GM23248 (cell line): ENCODE measurements at regions not wholly inside any gene's neighbourhood (a gene's known extent, or its start where the extent isn't known, plus 50 kb on each side); places are given as distances from the start of the nearest gene placed in this dataset.

ENCODE experiments used
- DNase-seq: peaks from one replicate; pipeline ENCODE4 v3.0.0-alpha.2; 2015
- H2AFZ ChIP-seq: fragments of 200-600 bp; sonication (generic); 2 replicates; pipeline ENCODE4 v1.6.1; 2016; ENCODE audit warnings: antibody characterized with exemption
- H3F3A ChIP-seq: fragments of 200-600 bp; sonication (generic); 2 replicates; pipeline ENCODE4 v1.6.1; 2016; ENCODE audit warnings: mild to moderate bottlenecking, antibody characterized with exemption, mixed run types; ENCODE audit not compliant: insufficient read depth
- H3K27ac ChIP-seq: fragments of 200-600 bp; sonication (generic); 2 replicates; pipeline ENCODE4 v1.5.1; 2016; ENCODE audit warnings: mild to moderate bottlenecking
- H3K27me3 ChIP-seq: fragments of 200-600 bp; sonication (generic); replicated peaks from 2 replicates; pipeline ENCODE4 v1.6.1; 2016; ENCODE audit warnings: mild to moderate bottlenecking; ENCODE audit not compliant: insufficient read depth
- H3K36me3 ChIP-seq: fragments of 200-600 bp; sonication (generic); 2 replicates; pipeline ENCODE4 v1.6.1; 2016; ENCODE audit warnings: low read depth, mild to moderate bottlenecking
- H3K4me1 ChIP-seq: fragments of 200-600 bp; sonication (generic); 2 replicates; pipeline ENCODE4 v1.6.1; 2016; ENCODE audit warnings: mild to moderate bottlenecking; ENCODE audit not compliant: insufficient read depth
- H3K4me2 ChIP-seq: fragments of 200-600 bp; sonication (generic); one replicate; pipeline ENCODE4 v1.6.1; 2016; ENCODE audit warnings: mild to moderate bottlenecking; ENCODE audit not compliant: unreplicated experiment
- H3K4me3 ChIP-seq: fragments of 200-600 bp; sonication (generic); 2 replicates; pipeline ENCODE4 v1.5.1; 2016; ENCODE audit warnings: mild to moderate bottlenecking
- H3K79me2 ChIP-seq: fragments of 200-600 bp; sonication (generic); 2 replicates; pipeline ENCODE4 v1.6.1; 2016; ENCODE audit warnings: mild to moderate bottlenecking; ENCODE audit not compliant: insufficient read depth
- H3K9ac ChIP-seq: fragments of 200-600 bp; sonication (generic); 2 replicates; pipeline ENCODE4 v1.6.1; 2016; ENCODE audit warnings: mild to moderate bottlenecking
- H3K9me2 ChIP-seq: fragments of 200-600 bp; sonication (generic); 2 replicates; pipeline ENCODE4 v1.6.1; 2016; ENCODE audit warnings: mixed run types, mild to moderate bottlenecking, moderate library complexity; ENCODE audit not compliant: insufficient read depth
- H3K9me3 ChIP-seq: fragments of 200-600 bp; sonication (generic); one replicate; pipeline ENCODE4 v1.6.1; 2017; ENCODE audit warnings: low read depth
- H4K20me1 ChIP-seq: fragments of 200-600 bp; sonication (generic); 2 replicates; pipeline ENCODE4 v1.6.0; 2016; ENCODE audit not compliant: insufficient read depth
- EZH2 ChIP-seq: fragments of 200-600 bp; sonication (generic); IDR thresholded peaks from 2 replicates; pipeline ENCODE4 v1.6.1; 2018; ENCODE audit warnings: antibody characterized with exemption, mild to moderate bottlenecking; ENCODE audit not compliant: insufficient read depth, poor library complexity, severe bottlenecking
- EZH2phosphoT487 ChIP-seq: fragments of 200-600 bp; sonication (generic); IDR thresholded peaks from 2 replicates; pipeline ENCODE4 v1.6.1; 2018; ENCODE audit warnings: antibody characterized with exemption, moderate library complexity, mild to moderate bottlenecking, low read depth; ENCODE audit not compliant: insufficient read depth
- WGBS, 2 experiments: methylation state at CpG; one replicate each; pipeline ENCODE4 v1.1.6; 2015 to 2017; ENCODE audit warnings: low lambda C conversion rate in 2 of 2, low coverage in 1 of 2; ENCODE audit errors: missing lambda C conversion rate in 2 of 2; 5-methylcytosine and 5-hydroxymethylcytosine counted together
- in situ Hi-C: fragments of 300-500 bp; cut with MboI; formaldehyde crosslinking; loops from 2 replicates; pipeline ENCODE4 v1.15.0; 2020

- Histone ChIP-seq H3K4me3 (no peak overlapping the region), H3F3A (no peaks in the 10 kb centered on the region), H3K36me3 (no peaks in the 10 kb centered on the region), H3K79me2 (no peaks in the 10 kb centered on the region), H2AFZ (no peak overlapping the region), H3K4me1 (no peaks in the 10 kb centered on the region), H3K9me2 (no peaks in the 10 kb centered on the region), H3K27ac (no peak overlapping the region), H3K9me3 (no peaks in the 10 kb centered on the region), H3K4me2 (no peak overlapping the region), H3K9ac (no peak overlapping the region), H4K20me1 (no peaks in the 10 kb centered on the region), H3K27me3 (no peaks in the 10 kb centered on the region)
- DNase-seq, result no peak
- no peak for TF ChIP-seq EZH2phosphoT487
- TF ChIP-seq EZH2, result no peak
- WGBS, 2 experiments, result 21 to 27% methylated on average over 2 of the region's 2 CpGs
- in situ Hi-C loops, result no loop called here
These were observed 579.6 kb downstream of the DIAPH3 start for GRCh38 chr13:59584101-59584500.

DNA sequence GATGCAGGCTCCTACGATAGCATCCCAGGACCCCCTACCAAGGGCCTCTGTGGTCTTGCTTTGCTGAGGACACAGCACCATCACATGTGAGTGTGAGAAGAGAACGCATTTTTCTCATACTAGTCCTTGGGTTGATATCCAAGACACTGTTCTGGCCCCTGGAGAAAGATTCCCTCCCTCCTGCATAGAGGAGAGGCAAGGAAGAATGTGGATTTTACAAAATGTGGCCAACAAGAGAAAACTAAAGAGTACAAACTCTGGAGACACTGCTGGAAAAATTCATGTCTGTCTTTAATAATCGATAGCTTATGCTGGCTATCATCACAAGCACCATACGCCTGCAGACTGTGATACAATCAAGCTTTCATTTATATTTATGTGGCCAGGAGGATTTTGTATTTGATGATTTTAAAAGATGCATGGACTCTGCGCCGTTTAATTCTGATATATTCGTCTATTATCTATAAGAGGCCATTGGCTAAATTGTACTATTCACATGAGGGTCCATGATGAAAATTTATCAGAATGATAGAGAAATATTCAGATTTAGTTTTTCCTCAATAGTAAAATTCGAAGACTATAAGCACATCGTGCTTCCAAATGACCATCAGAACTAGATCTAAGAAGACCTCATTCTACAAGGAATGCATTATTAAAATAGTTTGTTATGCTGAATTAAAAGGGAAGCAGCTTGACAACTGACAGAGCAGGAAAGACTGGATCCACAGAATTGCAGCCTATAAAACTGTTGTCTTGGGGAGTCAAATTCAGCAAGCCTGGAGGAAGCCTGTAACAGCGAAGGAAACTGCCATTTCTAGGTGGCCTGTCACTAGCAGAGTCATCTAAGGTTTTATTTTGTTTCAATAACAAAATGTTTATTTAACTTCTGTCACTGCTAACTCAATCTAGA, 578.7 kb downstream of the DIAPH3 start:
- H3K4me1 ChIP-seq, result no peaks in the 10 kb centered on the region
- H4K20me1 ChIP-seq, result no peaks in the 10 kb centered on the region
- in situ Hi-C loops, result no loop called here
- H3K36me3 ChIP-seq, result no peaks in the 10 kb centered on the region
- no peaks in the 10 kb centered on the region for H3K27me3 ChIP-seq
- H3K9me3 ChIP-seq, result no peaks in the 10 kb centered on the region
- whole genome bisulfite sequencing, 2 experiments, result 5 to 6% methylated on average over 10 of the region's 10 CpGs
- H3K27ac ChIP-seq, result no peak overlapping the region
- H3F3A ChIP-seq, result no peaks in the 10 kb centered on the region
- H3K9me2 ChIP-seq, result no peaks in the 10 kb centered on the region
- H2AFZ ChIP-seq, result no peak overlapping the region
- TF ChIP-seq EZH2, result no peak
- no peaks in the 10 kb centered on the region for H3K79me2 ChIP-seq
- H3K4me2 ChIP-seq, result no peak overlapping the region
- no peak for DNase-seq
- no peak overlapping the region for H3K4me3 ChIP-seq
- no peak overlapping the region for H3K9ac ChIP-seq

- no peak for TF ChIP-seq EZH2
- no peak for TF ChIP-seq EZH2phosphoT487
These were observed 576.7 kb downstream of the DIAPH3 start for GRCh38 chr13:59587030-59587429.

DNA sequence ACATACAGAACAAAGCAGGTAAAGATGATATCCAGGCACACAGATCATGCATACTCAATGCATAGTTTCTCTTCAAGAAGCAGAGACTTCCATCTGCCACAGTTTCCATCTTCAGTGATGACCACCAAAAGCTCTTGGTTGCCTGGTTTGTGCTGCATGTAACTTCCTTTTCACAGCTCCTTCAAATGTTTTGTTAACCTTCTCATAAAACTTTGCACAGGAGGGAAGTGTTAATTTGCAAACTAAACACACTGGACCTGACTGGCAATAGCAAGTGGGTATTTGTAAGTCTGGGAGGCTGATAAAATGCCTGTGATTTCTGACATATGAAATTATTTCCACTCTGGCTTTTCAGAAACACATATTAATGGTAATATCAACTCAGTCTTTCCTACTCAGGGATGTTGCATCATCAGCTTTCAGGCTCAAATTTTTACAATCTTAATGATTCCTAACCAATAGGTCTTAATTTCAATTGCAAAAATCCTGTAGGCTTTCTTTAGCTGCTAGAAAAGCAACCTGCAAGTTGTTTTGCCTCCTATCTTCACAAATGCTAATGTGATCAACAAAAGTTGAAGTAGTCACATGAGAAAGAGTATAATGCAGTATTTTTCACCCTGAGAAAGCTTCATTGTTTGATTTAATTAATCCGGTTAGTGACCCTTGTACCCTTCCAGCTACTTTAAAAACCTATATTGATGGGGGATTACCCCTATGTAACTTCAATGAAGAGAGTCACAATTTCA, 575.6 kb downstream of the DIAPH3 start:
- no peak for DNase-seq
- H3K9ac ChIP-seq, result no peak overlapping the region
- no peak overlapping the region for H2AFZ ChIP-seq
- in situ Hi-C loops, result no loop called here
- no peak overlapping the region for H3K4me3 ChIP-seq
- no peak for TF ChIP-seq EZH2
- no peak for TF ChIP-seq EZH2phosphoT487
- no peaks in the 10 kb centered on the region for H3K36me3 ChIP-seq
- WGBS, 2 experiments, result 10 to 31% methylated on average over 1 of the region's 1 CpG
- H3K4me1 ChIP-seq, result no peaks in the 10 kb centered on the region
- H3F3A ChIP-seq, result no peaks in the 10 kb centered on the region
- H3K27me3 ChIP-seq, result no peaks in the 10 kb centered on the region
- H3K9me3 ChIP-seq, result no peaks in the 10 kb centered on the region
- H3K27ac ChIP-seq, result no peak overlapping the region
- no peak overlapping the region for H3K4me2 ChIP-seq
- H3K9me2 ChIP-seq, result no peaks in the 10 kb centered on the region
- no peaks in the 10 kb centered on the region for H4K20me1 ChIP-seq
- H3K79me2 ChIP-seq, result no peaks in the 10 kb centered on the region

More at GRCh38 chr13:59587030-59587429, 576.7 kb downstream of the DIAPH3 start:
- no peaks in the 10 kb centered on the region for H4K20me1 ChIP-seq
- no peak overlapping the region for H3K9ac ChIP-seq
- 46 to 49% methylated on average over 3 of the region's 3 CpGs for WGBS, 2 experiments
- H3K79me2 ChIP-seq, result no peaks in the 10 kb centered on the region
- no peak overlapping the region for H3K4me3 ChIP-seq
- H3K27ac ChIP-seq, result no peak overlapping the region
- no peaks in the 10 kb centered on the region for H3K36me3 ChIP-seq
- H3K27me3 ChIP-seq, result no peaks in the 10 kb centered on the region
- no peak for DNase-seq
- H3F3A ChIP-seq, result no peaks in the 10 kb centered on the region
- H3K4me2 ChIP-seq, result no peak overlapping the region
- no peaks in the 10 kb centered on the region for H3K9me2 ChIP-seq
- H3K9me3 ChIP-seq, result no peaks in the 10 kb centered on the region
- H3K4me1 ChIP-seq, result no peaks in the 10 kb centered on the region
- in situ Hi-C loops, result no loop called here
- H2AFZ ChIP-seq, result no peak overlapping the region
